CD14-positive monocyte (primary cell): ENCODE measurements at regions not wholly inside any gene's neighbourhood (a gene's known extent, or its start where the extent isn't known, plus 50 kb on each side); places are given as distances from the start of the nearest gene placed in this dataset.
A peak's percentile ranks its signal among the peaks of the same experiment; 100 is the strongest.
"Not testable (repeated sequence)": the region's sequence is repeated elsewhere in the genome, so short reads cannot be mapped to it uniquely, and the experiment has no call there.

ENCODE experiments used
- DNase-seq, 3 donors: peaks; one replicate each; pipeline ENCODE4 v3.0.0-alpha.2; 2011 to 2022
- H2AFZ ChIP-seq: 2 replicates; pipeline ENCODE4 v1.6.0; 2012; ENCODE audit warnings: mild to moderate bottlenecking, low read depth, low read length, inconsistent platforms; ENCODE audit not compliant: insufficient read depth, poor library complexity, severe bottlenecking
- H3K27ac ChIP-seq, 2 donors: 1 replicate in 1 of 2; 2 replicates in 1 of 2; pipeline ENCODE4 v1.5.1; 2012 to 2013; ENCODE audit warnings: low read length in 2 of 2, control low read depth in 1 of 2, inconsistent platforms in 1 of 2, low read depth in 1 of 2, mild to moderate bottlenecking in 1 of 2
- H3K27me3 ChIP-seq, 2 donors: one replicate each; pipeline versions ENCODE4 v1.6.0 to v1.6.1; 2011 to 2013; ENCODE audit warnings: low read length in 2 of 2; ENCODE audit not compliant: control insufficient read depth in 2 of 2, insufficient read depth in 2 of 2
- H3K36me3 ChIP-seq, 2 donors: replicated peaks in 1 of 2; 1 replicate in 1 of 2; 2 replicates in 1 of 2; pipeline versions ENCODE4 v1.5.1 to v1.6.1; 2012 to 2013; ENCODE audit warnings: low read length in 2 of 2, control low read depth in 1 of 2, inconsistent platforms in 1 of 2, mild to moderate bottlenecking in 1 of 2; ENCODE audit not compliant: insufficient read depth in 2 of 2, control insufficient read depth in 1 of 2
- H3K4me1 ChIP-seq, 2 donors: 1 replicate in 1 of 2; 2 replicates in 1 of 2; pipeline versions ENCODE4 v1.5.1 to v1.6.1; 2012 to 2013; ENCODE audit warnings: low read length in 2 of 2, control low read depth in 1 of 2, inconsistent platforms in 1 of 2, mild to moderate bottlenecking in 1 of 2, moderate library complexity in 1 of 2; ENCODE audit not compliant: insufficient read depth in 2 of 2, control insufficient read depth in 1 of 2
- H3K4me2 ChIP-seq: replicated peaks from 2 replicates; pipeline ENCODE3; 2012; ENCODE audit warnings: low read length, moderate library complexity, mild to moderate bottlenecking; ENCODE audit not compliant: poor library complexity, severe bottlenecking; ENCODE audit errors: extremely low read depth
- H3K4me3 ChIP-seq, 3 experiments: fragments of 200-600 bp in 1 of 3; sonication (generic) in 1 of 3; replicated peaks in 1 of 3; 1 replicate in 2 of 3; 2 replicates in 1 of 3; pipeline ENCODE4 v1.5.1; 2011 to 2013; ENCODE audit warnings: low read length in 3 of 3, mild to moderate bottlenecking in 3 of 3, control low read depth in 2 of 3, low read depth in 2 of 3, inconsistent platforms in 1 of 3, moderate library complexity in 1 of 3
- H3K79me2 ChIP-seq: 2 replicates; pipeline ENCODE4 v1.6.0; 2012; ENCODE audit warnings: mild to moderate bottlenecking, control low read depth, inconsistent platforms, low read length, moderate library complexity; ENCODE audit not compliant: insufficient read depth
- H3K9ac ChIP-seq: 2 replicates; pipeline ENCODE4 v1.6.0; 2017; ENCODE audit warnings: low read length, mild to moderate bottlenecking; ENCODE audit not compliant: insufficient read depth, poor library complexity, severe bottlenecking
- H3K9me3 ChIP-seq, 2 donors: replicated peaks in 1 of 2; 1 replicate in 1 of 2; 2 replicates in 1 of 2; pipeline versions ENCODE4 v1.5.1 to v1.6.1; 2012 to 2013; ENCODE audit warnings: low read length in 2 of 2, control low read depth in 1 of 2; ENCODE audit not compliant: control insufficient read depth in 1 of 2, insufficient read depth in 1 of 2
- H4K20me1 ChIP-seq: 2 replicates; pipeline ENCODE4 v1.6.0; 2012; ENCODE audit warnings: mild to moderate bottlenecking, low read length, control low read depth, moderate library complexity; ENCODE audit not compliant: insufficient read depth
- H3K27ac Mint-ChIP-seq, 7 donors: one replicate each; pipeline ENCODE4 v1.8.0; 2020; ENCODE audit warnings: mild to moderate bottlenecking in 7 of 7, mixed read lengths in 7 of 7, moderate library complexity in 6 of 7, inconsistent platforms in 2 of 7
- H3K27me3 Mint-ChIP-seq, 3 donors: one replicate each; pipeline ENCODE4 v1.8.0; 2021 to 2022; ENCODE audit warnings: low read depth in 3 of 3, mild to moderate bottlenecking in 3 of 3, mixed read lengths in 3 of 3, moderate library complexity in 3 of 3, inconsistent platforms in 1 of 3
- H3K36me3 Mint-ChIP-seq, 2 donors: one replicate each; pipeline ENCODE4 v1.8.0; 2020; ENCODE audit warnings: mixed read lengths in 2 of 2, inconsistent platforms in 1 of 2, mild to moderate bottlenecking in 1 of 2
- H3K4me1 Mint-ChIP-seq: one replicate; pipeline ENCODE4 v1.8.0; 2020; ENCODE audit warnings: mild to moderate bottlenecking, mixed read lengths
- H3K4me3 Mint-ChIP-seq, 2 donors: one replicate each; pipeline ENCODE4 v1.8.0; 2020; ENCODE audit warnings: mild to moderate bottlenecking in 2 of 2, mixed read lengths in 2 of 2, moderate library complexity in 1 of 2
- H3K9me3 Mint-ChIP-seq, 7 donors: one replicate each; pipeline ENCODE4 v1.8.0; 2020 to 2022; ENCODE audit warnings: mixed read lengths in 7 of 7, mild to moderate bottlenecking in 6 of 7, moderate library complexity in 6 of 7, inconsistent platforms in 2 of 7
- CTCF ChIP-seq: fragments of 200-600 bp; IDR thresholded peaks from one replicate; pipeline ENCODE4 v1.8.0; 2022; ENCODE audit warnings: antibody characterized with exemption, mild to moderate bottlenecking
- WGBS: methylation state at CpG from one replicate; pipeline ENCODE4 v1.1.5; 2013; ENCODE audit warnings: missing lambda C conversion rate; ENCODE audit not compliant: insufficient coverage; 5-methylcytosine and 5-hydroxymethylcytosine counted together
- intact Hi-C, 2 donors: fragments of 100-400 bp; cut with micrococcal nuclease; formaldehyde crosslinking; loops; one replicate each; pipeline versions ENCODE4 v1.15.0 to v1.15.1; 2023

GRCh38 chr15:22256389-22257046 is 176.2 kb downstream of the OR4M2 start:
- WGBS, result 92% methylated on average over 6 of the region's 20 CpGs
- Mint-ChIP-seq H3K9me3 (peaks cover 15 to 20% (median 19%) of the 10 kb centered on the region in 7 donors), H3K4me3 (peak overlapping the region; percentile 50 to 56), H3K4me1 (peaks cover 28% of the 10 kb centered on the region), H3K27me3 (peaks cover 17 to 50% (median 30%) of the 10 kb centered on the region in 3 donors)
- DNase-seq, H3K27ac ChIP-seq, H3K79me2 ChIP-seq, intact Hi-C loops, H3K36me3 ChIP-seq, H3K36me3 Mint-ChIP-seq, H3K4me2 ChIP-seq, H2AFZ ChIP-seq, H4K20me1 ChIP-seq, H3K4me3 ChIP-seq, H3K9ac ChIP-seq, H3K27ac Mint-ChIP-seq: not testable (repeated sequence)
- Histone ChIP-seq H3K9me3 (peaks cover 0 to 24% of the 10 kb centered on the region in 2 donors), H3K4me1 (peaks cover 15 to 19% of the 10 kb centered on the region in 2 donors), H3K27me3 (peaks cover 0 to 19% of the 10 kb centered on the region in 2 donors)

- H3K36me3 Mint-ChIP-seq, result no peaks in the 10 kb centered on the region
- peaks cover 15 to 19% (median 19%) of the 10 kb centered on the region in 7 donors for H3K9me3 Mint-ChIP-seq
- no peak for TF ChIP-seq CTCF
- peaks cover 28% of the 10 kb centered on the region for H3K4me1 Mint-ChIP-seq
- H3K27ac Mint-ChIP-seq, result no peak overlapping the region
- Histone ChIP-seq H3K9ac (no peak overlapping the region), H3K36me3 (no peaks in the 10 kb centered on the region), H3K4me3 (peak overlapping the region in 1 of 3 experiments; percentile 3), H3K27me3 (peaks cover 0 to 17% of the 10 kb centered on the region in 2 donors), H3K9me3 (peaks cover 0 to 24% of the 10 kb centered on the region in 2 donors), H3K4me2 (no peak overlapping the region), H3K79me2 (no peaks in the 10 kb centered on the region), H2AFZ (no peak overlapping the region), H4K20me1 (no peaks in the 10 kb centered on the region), H3K4me1 (peaks cover 20 to 24% of the 10 kb centered on the region in 2 donors), H3K27ac (no peak overlapping the region)
- no peak for DNase-seq
- intact Hi-C loops, result no loop called here
- peaks cover 13 to 47% (median 30%) of the 10 kb centered on the region in 3 donors for H3K27me3 Mint-ChIP-seq
- WGBS, result 57% methylated on average over 105 of the region's 109 CpGs
- peak overlapping the region in 1 of 2 donors; percentile 56 for H3K4me3 Mint-ChIP-seq
Measured at GRCh38 chr15:22257047-22258008, 177.0 kb downstream of the OR4M2 start.
